Panc1 (cell line): ENCODE measurements at regions not wholly inside any gene's neighbourhood (a gene's known extent, or its start where the extent isn't known, plus 50 kb on each side); places are given as distances from the start of the nearest gene placed in this dataset.
A peak's percentile ranks its signal among the peaks of the same experiment; 100 is the strongest.

ENCODE experiments used
- ATAC-seq: fragments of 200-7000 bp; cut with Tn5 transposase; 2 replicates; pipeline ENCODE4 v1.9.1; 2020; ENCODE audit warnings: mild to moderate bottlenecking, moderate library complexity
- BruUV-seq: library from RNA; stranded (reverse); fragments of 400-500 nt; replicated peaks from 2 replicates; lab custom pipeline; 2021; lab: Mats Ljungman, UMichigan
- CTCF ChIA-PET: fragments of 300-600 bp; sonication (Branson Sonifier 250); formaldehyde crosslinking; loops from one replicate; lab custom pipeline; 2022; ENCODE audit warnings: antibody characterized with exemption; lab: Charles Lee
- POLR2A ChIA-PET: fragments of 300-600 bp; sonication (Branson Sonifier 250); formaldehyde crosslinking; loops from one replicate; lab custom pipeline; 2022; ENCODE audit warnings: antibody characterized with exemption; lab: Charles Lee
- DNase-seq: peaks from one replicate; pipeline ENCODE4 v3.0.0-alpha.2; 2010; ENCODE audit warnings: low read depth, low spot score
- H3K27ac ChIP-seq: 2 replicates; pipeline ENCODE4 v1.5.1; 2011; ENCODE audit warnings: mild to moderate bottlenecking, low read length, inconsistent platforms
- H3K27me3 ChIP-seq: fragments of 200-500 bp; sonication (Bioruptor generic); 2 replicates; pipeline ENCODE4 v1.6.0; 2014; ENCODE audit warnings: low read length, inconsistent platforms; ENCODE audit not compliant: control insufficient read depth, insufficient read depth
- H3K36me3 ChIP-seq: fragments of 200-500 bp; sonication (Bioruptor generic); 2 replicates; pipeline ENCODE4 v1.5.1; 2014; ENCODE audit warnings: inconsistent platforms, mild to moderate bottlenecking, low read length, moderate library complexity; ENCODE audit not compliant: control insufficient read depth, insufficient read depth
- H3K4me1 ChIP-seq: 2 replicates; pipeline ENCODE4 v1.5.1; 2011; ENCODE audit warnings: inconsistent platforms, mild to moderate bottlenecking, low read length, moderate library complexity; ENCODE audit not compliant: control insufficient read depth, insufficient read depth
- H3K4me3 ChIP-seq, 2 experiments: 2 replicates each; pipeline ENCODE4 v1.5.1; 2011 to 2012; ENCODE audit warnings: low read depth in 2 of 2, low read length in 2 of 2, mild to moderate bottlenecking in 2 of 2, inconsistent platforms in 1 of 2, moderate library complexity in 1 of 2
- H3K9me3 ChIP-seq: fragments of 200-500 bp; sonication (Bioruptor generic); 2 replicates; pipeline ENCODE4 v1.5.1; 2014; ENCODE audit warnings: low read depth, mild to moderate bottlenecking, inconsistent platforms, low read length, moderate library complexity; ENCODE audit not compliant: control insufficient read depth, insufficient read depth
- CTCF ChIP-seq: fragments of 450-650 bp; IDR thresholded peaks from 2 replicates; pipeline ENCODE4 v1.5.1; 2017; ENCODE audit warnings: mild to moderate bottlenecking
- POLR2AphosphoS5 ChIP-seq: IDR thresholded peaks from 2 replicates; pipeline ENCODE4 v1.6.1; 2012; ENCODE audit warnings: mild to moderate bottlenecking, low read depth, low read length, moderate library complexity
- REST ChIP-seq, 2 experiments: IDR thresholded peaks; 2 replicates each; pipeline ENCODE4 v1.6.1; 2011 to 2012; ENCODE audit warnings: low read depth in 2 of 2, control low read depth in 1 of 2, low read length in 1 of 2, mild to moderate bottlenecking in 1 of 2, moderate library complexity in 1 of 2; ENCODE audit not compliant: insufficient read depth in 1 of 2
- SIN3A ChIP-seq: IDR thresholded peaks from 2 replicates; pipeline ENCODE4 v1.6.1; 2012; ENCODE audit warnings: low read depth, mild to moderate bottlenecking, low read length, moderate library complexity, borderline replicate concordance; ENCODE audit not compliant: insufficient read depth
- TCF7L2 ChIP-seq: IDR thresholded peaks from 2 replicates; pipeline ENCODE4 v1.6.1; 2011; ENCODE audit warnings: mild to moderate bottlenecking, low read depth, low read length, inconsistent platforms
- in situ Hi-C: cut with HindIII; loops from 2 replicates; pipeline ENCODE4 v1.10.0; 2016; ENCODE audit warnings: low sequenced_read_pairs, low pct_unique_long_range_greater_than_20kb
- intact Hi-C: fragments of 100-400 bp; cut with micrococcal nuclease; formaldehyde crosslinking; loops from one replicate; pipeline ENCODE4 v1.10.0; 2022; ENCODE audit not compliant: unreplicated experiment

- Histone ChIP-seq H3K27me3 (no peaks in the 10 kb centered on the region), H3K4me1 (no peaks in the 10 kb centered on the region; the same call in 1 of the 2 replicates), H3K9me3 (no peaks in the 10 kb centered on the region), H3K27ac (no peak overlapping the region), H3K4me3 (no peak overlapping the region), H3K36me3 (no peaks in the 10 kb centered on the region)
- ChIA-PET CTCF (interaction anchor here (1.1 kb wide), 1 partner anchor 64 kb away, joined by 3 read pairs; no protein-coding TSS in a partner anchor), POLR2A (interaction anchor here (0.6 kb wide), 2 partner anchors 537 to 682 kb away, joined by 3 read pairs; no protein-coding TSS in a partner anchor)
- in situ Hi-C loops: no loop called here
- no peak for DNase-seq
- TF ChIP-seq REST (IDR thresholded peaks at IDR 0.05; ENCODE audit: insufficient read depth in 1 of 2, low read depth in 2 of 2, low read length in 1 of 2): no peak
- TF ChIP-seq CTCF: no peak
- TF ChIP-seq TCF7L2: no peak
- TF ChIP-seq SIN3A: no peak
- TF ChIP-seq POLR2AphosphoS5: no peak
- peak; percentile 22 for ATAC-seq
- no TSS peak for BruUV-seq
- intact Hi-C loops: loop anchor here (10.0 kb wide), 1 partner anchor 106 kb away; no protein-coding TSS in a partner anchor
Observed at GRCh38 chr11:69210310-69211035, 54.7 kb downstream of the SMIM38 start.

- Histone ChIP-seq H3K36me3 (no peaks in the 10 kb centered on the region), H3K27me3 (no peaks in the 10 kb centered on the region), H3K27ac (no peak overlapping the region), H3K9me3 (no peaks in the 10 kb centered on the region), H3K4me1 (no peaks in the 10 kb centered on the region; the same call in 1 of the 2 replicates), H3K4me3 (no peak overlapping the region)
- no TSS peak for BruUV-seq
- ChIA-PET POLR2A (no interaction called here), CTCF (no interaction called here)
- DNase-seq (no peak), ATAC-seq (no peak)
- in situ Hi-C loops (no loop called here), intact Hi-C loops (loop anchor here (10.0 kb wide), 1 partner anchor 107 kb away; no protein-coding TSS in a partner anchor)
- no peak for TF ChIP-seq REST (IDR thresholded peaks at IDR 0.05; ENCODE audit: insufficient read depth in 1 of 2, low read depth in 2 of 2, low read length in 1 of 2)
Observed at GRCh38 chr11:69211540-69211919, 55.8 kb downstream of the SMIM38 start.
